ENCODE measurements at regions not wholly inside any gene's neighbourhood (a gene's known extent, or its start where the extent isn't known, plus 50 kb on each side); places are given as distances from the start of the nearest gene placed in this dataset.

DNA sequence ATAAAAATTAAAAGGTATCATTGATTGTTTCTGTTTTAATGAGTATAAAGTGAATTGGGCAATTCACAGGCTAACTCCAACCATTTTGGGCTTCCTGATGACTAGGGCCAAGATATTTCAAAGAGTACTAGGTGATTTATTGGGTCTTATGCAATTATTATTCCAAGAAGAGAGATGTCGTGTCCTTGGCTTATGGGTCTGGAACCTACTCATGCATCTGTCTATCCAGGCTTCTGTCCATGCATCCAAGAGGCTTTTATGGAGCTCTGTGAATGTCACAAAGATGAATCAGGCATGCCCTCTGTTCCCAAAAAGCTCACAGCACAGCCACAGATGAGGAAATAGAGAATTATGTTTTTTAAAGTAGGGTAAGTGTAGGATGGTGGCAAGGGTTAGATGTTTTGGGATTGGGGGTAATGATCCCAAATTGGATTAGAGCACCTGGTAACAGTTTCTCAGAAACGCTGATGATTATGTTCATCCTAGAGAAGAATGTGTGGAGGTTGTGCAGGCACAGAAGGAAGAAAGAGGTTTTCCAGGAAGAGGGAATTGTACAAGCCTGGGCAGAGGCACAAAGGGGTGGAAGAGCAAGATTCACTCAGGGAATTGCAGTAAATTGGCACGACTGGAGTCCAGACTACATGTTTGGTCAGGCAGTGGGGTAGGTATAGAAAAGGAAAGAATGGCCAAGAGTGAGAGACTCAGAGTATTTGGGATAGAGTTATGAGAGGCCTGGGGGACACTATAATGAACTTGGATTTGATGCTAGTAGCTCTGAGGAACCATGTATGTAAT is 83.0 kb upstream of the TNC start:
- TF ChIP-seq, protein P1, sequence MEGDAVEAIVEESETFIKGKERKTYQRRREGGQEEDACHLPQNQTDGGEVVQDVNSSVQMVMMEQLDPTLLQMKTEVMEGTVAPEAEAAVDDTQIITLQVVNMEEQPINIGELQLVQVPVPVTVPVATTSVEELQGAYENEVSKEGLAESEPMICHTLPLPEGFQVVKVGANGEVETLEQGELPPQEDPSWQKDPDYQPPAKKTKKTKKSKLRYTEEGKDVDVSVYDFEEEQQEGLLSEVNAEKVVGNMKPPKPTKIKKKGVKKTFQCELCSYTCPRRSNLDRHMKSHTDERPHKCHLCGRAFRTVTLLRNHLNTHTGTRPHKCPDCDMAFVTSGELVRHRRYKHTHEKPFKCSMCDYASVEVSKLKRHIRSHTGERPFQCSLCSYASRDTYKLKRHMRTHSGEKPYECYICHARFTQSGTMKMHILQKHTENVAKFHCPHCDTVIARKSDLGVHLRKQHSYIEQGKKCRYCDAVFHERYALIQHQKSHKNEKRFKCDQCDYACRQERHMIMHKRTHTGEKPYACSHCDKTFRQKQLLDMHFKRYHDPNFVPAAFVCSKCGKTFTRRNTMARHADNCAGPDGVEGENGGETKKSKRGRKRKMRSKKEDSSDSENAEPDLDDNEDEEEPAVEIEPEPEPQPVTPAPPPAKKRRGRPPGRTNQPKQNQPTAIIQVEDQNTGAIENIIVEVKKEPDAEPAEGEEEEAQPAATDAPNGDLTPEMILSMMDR (conservative IDR thresholded peaks at IDR 0.05; ENCODE audit: low read length), result no peak
- DNase-seq (ENCODE audit: low read depth), result peak; percentile 96
- no peak overlapping the region for H3K4me3 ChIP-seq (ENCODE audit: low read length)

DNA sequence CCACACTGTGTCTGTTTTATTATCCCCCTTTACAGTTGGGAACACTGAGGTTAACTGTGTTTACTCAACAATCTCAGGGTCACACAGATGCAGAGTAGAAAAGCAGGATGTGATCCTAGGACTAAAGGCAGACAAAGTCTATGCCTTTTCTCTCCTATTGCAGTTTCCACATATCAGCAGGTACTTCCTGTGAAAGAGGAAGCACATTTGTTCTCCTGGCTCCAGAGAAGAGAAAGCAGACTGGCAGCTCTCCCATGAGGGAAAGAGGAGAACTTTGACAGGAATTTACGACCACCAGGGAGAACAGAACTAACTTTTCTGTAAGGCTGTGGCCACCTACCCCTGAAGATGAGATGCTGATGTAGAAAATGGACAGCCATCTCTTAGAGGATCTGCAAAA is 84.2 kb upstream of the TNC start:
- TF ChIP-seq, protein P1 (conservative IDR thresholded peaks at IDR 0.05; ENCODE audit: low read length), result no peak
- H3K4me3 ChIP-seq (ENCODE audit: low read length), result no peak overlapping the region
- DNase-seq (ENCODE audit: low read depth), result no peak

DNA sequence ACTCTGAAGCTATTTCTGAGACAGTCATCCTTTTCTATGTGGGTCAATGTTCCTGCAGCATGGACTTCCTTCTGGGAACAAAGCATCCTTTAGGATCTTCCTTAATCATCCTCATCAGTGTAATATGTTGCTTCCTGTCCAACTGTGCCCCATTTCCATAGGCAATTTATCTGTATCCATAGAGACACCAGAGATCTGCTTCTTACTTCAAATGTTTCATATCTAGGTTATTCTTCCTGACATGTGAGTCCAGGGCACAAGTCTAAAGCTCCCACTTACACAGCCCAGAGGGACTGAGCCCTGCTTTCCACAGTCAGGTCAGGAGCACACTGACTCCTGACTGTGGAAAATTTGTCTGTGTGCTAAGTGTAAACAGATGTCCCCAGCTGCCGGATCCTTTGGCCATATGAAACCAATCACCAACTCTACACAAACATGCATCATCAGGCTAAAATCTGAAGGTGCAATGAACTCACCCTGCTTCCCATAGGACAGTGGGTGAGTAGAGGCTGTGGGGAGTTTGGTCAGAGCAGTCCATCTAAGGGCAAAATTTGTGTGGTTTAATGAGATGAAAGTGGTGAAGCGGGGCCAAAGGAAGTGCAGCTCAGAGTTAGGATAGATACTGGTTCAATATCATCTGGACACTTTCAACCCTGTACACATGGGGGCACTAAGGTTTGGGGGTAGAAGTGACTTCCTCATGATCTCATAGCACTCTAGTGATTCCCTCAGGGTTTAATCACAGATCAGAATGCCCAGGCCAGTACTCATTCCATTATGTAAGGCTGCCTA is 85.2 kb upstream of the TNC start:
- peak; percentile 98 for DNase-seq (ENCODE audit: low read depth)
- H3K4me3 ChIP-seq (ENCODE audit: low read length), result no peak overlapping the region
- TF ChIP-seq, protein P1 (conservative IDR thresholded peaks at IDR 0.05; ENCODE audit: low read length), result peak; percentile 49

DNA sequence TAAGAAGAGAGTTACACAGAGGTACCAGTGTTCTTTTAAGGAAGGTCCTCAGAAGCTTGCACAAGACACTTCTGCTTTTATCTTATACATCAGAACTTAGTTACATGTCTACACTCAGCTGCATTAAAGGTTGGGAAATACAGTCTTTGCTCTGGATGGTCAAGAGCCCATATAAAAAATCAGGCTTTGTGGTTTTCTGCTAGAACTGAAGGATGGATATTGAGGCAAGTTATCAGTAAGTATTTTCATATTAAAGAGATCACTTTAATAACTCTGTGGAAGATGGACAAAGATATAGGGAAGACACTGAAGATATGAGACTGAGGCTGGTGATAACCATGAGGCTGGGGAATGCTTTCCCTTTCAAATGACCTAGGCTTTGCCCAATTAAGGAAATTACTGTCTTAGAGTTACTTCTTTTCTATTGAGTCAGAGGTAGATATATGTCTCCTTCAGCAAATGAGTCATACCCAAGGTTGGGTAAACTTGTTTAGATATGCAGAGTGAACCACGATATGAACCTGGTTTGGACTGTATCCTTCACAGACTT is 87.0 kb upstream of the TNC start:
- TF ChIP-seq, protein P1 (conservative IDR thresholded peaks at IDR 0.05; ENCODE audit: low read length), result no peak
- DNase-seq (ENCODE audit: low read depth), result peak; percentile 89
- H3K4me3 ChIP-seq (ENCODE audit: low read length), result no peak overlapping the region

DNA sequence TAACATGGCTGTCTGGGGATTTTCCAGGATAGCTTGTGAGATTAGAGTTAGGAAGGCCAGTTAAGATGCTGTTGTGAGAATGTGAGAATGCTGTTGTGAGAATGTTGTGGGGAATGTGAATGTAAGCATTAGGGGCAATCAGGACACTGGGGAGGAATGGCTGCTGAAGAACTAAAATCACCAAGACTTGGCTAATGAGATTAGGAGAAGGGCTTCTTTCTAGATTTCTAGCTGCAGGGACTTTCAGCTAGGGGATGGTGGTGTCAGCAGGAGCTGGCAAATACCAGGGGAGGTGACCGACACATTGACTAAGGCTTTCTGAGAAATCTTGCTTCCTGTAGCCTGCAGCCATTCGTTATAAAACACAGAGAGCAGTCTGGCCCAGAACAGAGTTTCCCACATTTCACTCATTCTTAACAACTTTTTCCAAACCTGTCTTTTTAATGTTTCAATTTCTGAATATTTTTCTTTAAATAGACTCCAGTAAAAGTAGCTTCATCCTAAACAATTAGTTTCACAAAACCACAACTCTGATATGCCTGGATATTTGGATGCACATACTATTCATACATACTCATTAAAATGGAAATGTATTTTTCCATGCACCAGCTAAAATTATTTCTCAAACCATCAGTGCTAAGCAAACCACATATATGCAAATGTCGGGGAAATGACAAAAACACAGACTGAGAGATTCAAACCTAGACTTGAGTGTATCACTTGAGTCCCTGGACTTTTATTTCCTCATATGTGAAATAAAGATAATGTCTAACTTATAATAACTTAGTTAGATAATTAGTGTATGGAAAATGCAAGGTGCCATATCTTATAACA is 89.3 kb upstream of the TNC start:
- TF ChIP-seq, protein P1 (conservative IDR thresholded peaks at IDR 0.05; ENCODE audit: low read length), result no peak

DNA sequence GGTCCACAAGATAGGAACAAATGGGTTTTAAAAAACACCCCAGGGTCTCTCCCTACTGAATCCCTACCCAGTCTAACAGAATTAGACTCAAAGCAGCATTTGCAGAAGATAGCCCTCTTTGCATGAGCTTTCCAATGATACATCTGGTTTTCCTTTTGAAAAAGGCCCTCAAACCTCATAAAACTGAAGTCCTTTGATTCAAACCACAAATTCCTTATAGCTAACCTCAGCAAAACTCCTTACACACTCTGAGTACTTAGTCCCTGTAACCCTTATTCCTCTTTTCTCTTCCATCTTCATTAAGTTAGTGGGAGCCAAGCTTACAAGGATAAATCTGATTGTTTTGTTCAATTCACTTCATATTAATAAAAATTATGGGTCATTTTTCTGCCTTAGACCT is 90.5 kb upstream of the TNC start:
- DNase-seq (ENCODE audit: low read depth), result peak; percentile 86
- TF ChIP-seq, protein P1 (conservative IDR thresholded peaks at IDR 0.05; ENCODE audit: low read length), result no peak
- H3K4me3 ChIP-seq (ENCODE audit: low read length), result no peak overlapping the region

More for the DNA sequence above, 89.3 kb upstream of the TNC start:
- no peak overlapping the region for H3K4me3 ChIP-seq (ENCODE audit: low read length)
- peak; percentile 55 for DNase-seq (ENCODE audit: low read depth)

Measured in AG10803 (cell line).